Muscle of arm (tissue), 1 donor: ENCODE measurements at regions not wholly inside any gene's neighbourhood (a gene's known extent, or its start where the extent isn't known, plus 50 kb on each side); places are given as distances from the start of the nearest gene placed in this dataset.
A peak's percentile ranks its signal among the peaks of the same experiment; 100 is the strongest.

Experiments used
- DNase-seq: peaks from one replicate; pipeline ENCODE4 v3.0.0-alpha.2; 2013

GRCh38 chr12:40618636-40619035 is 73.6 kb upstream of the CNTN1 start:
- DNase-seq, result no peak

- DNase-seq, result no peak
These were observed 71.6 kb upstream of the CNTN1 start for GRCh38 chr12:40620564-40621019.

GRCh38 chr12:40622246-40622838 is 69.9 kb upstream of the CNTN1 start:
- peak; percentile 65 for DNase-seq

GRCh38 chr12:40632171-40632570 is 60.1 kb upstream of the CNTN1 start:
- DNase-seq, result no peak

GRCh38 chr12:40632933-40633332 is 59.3 kb upstream of the CNTN1 start:
- DNase-seq, result no peak

GRCh38 chr12:40634517-40635131 is 57.6 kb upstream of the CNTN1 start:
- DNase-seq, result no peak

GRCh38 chr12:40635141-40635731 is 57.0 kb upstream of the CNTN1 start:
- DNase-seq, result no peak
